ENCODE measurements at regions not wholly inside any gene's neighbourhood (a gene's known extent, or its start where the extent isn't known, plus 50 kb on each side); places are given as distances from the start of the nearest gene placed in this dataset.

DNA sequence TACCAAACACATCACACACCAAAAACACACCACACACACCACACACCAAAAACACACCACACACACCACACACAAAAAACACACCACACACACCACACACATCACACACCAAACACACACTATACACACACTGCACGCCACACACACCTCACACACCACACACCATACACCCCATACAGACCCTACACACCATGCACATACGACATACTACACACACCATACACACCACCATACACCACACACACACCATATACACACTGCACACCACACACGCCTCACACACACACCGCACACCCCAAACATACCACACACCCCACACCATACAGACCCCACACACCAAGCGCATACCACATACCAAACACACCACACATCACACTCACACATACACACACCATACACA, 226.9 kb upstream of the PKN2 start:
- no peak for TF ChIP-seq OSR1 (CRISPR knock-in tag; IDR thresholded peaks at IDR 0.05)
- TF ChIP-seq, protein P1, sequence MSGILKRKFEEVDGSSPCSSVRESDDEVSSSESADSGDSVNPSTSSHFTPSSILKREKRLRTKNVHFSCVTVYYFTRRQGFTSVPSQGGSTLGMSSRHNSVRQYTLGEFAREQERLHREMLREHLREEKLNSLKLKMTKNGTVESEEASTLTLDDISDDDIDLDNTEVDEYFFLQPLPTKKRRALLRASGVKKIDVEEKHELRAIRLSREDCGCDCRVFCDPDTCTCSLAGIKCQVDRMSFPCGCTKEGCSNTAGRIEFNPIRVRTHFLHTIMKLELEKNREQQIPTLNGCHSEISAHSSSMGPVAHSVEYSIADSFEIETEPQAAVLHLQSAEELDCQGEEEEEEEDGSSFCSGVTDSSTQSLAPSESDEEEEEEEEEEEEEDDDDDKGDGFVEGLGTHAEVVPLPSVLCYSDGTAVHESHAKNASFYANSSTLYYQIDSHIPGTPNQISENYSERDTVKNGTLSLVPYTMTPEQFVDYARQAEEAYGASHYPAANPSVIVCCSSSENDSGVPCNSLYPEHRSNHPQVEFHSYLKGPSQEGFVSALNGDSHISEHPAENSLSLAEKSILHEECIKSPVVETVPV (CRISPR knock-in tag; IDR thresholded peaks at IDR 0.05) = no peak
- no peak for TF ChIP-seq GLIS3 (CRISPR knock-in tag; IDR thresholded peaks at IDR 0.05)
- TF ChIP-seq SNAI2 (CRISPR knock-in tag; IDR thresholded peaks at IDR 0.05) = no peak
- TF ChIP-seq ZNF8 (CRISPR knock-in tag; IDR thresholded peaks at IDR 0.05) = no peak
- TF ChIP-seq, protein P2, sequence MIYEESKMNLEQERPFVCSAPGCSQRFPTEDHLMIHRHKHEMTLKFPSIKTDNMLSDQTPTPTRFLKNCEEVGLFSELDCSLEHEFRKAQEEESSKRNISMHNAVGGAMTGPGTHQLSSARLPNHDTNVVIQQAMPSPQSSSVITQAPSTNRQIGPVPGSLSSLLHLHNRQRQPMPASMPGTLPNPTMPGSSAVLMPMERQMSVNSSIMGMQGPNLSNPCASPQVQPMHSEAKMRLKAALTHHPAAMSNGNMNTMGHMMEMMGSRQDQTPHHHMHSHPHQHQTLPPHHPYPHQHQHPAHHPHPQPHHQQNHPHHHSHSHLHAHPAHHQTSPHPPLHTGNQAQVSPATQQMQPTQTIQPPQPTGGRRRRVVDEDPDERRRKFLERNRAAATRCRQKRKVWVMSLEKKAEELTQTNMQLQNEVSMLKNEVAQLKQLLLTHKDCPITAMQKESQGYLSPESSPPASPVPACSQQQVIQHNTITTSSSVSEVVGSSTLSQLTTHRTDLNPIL (CRISPR knock-in tag; IDR thresholded peaks at IDR 0.05; ENCODE audit: low read depth) = no peak
- TF ChIP-seq, protein P3, sequence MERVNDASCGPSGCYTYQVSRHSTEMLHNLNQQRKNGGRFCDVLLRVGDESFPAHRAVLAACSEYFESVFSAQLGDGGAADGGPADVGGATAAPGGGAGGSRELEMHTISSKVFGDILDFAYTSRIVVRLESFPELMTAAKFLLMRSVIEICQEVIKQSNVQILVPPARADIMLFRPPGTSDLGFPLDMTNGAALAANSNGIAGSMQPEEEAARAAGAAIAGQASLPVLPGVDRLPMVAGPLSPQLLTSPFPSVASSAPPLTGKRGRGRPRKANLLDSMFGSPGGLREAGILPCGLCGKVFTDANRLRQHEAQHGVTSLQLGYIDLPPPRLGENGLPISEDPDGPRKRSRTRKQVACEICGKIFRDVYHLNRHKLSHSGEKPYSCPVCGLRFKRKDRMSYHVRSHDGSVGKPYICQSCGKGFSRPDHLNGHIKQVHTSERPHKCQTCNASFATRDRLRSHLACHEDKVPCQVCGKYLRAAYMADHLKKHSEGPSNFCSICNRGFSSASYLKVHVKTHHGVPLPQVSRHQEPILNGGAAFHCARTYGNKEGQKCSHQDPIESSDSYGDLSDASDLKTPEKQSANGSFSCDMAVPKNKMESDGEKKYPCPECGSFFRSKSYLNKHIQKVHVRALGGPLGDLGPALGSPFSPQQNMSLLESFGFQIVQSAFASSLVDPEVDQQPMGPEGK (CRISPR knock-in tag; IDR thresholded peaks at IDR 0.05; ENCODE audit: borderline replicate concordance) = no peak
- no peak for TF ChIP-seq ZC3H10 (CRISPR knock-in tag; IDR thresholded peaks at IDR 0.05)
